HFFc6 (cell line): ENCODE measurements at regions not wholly inside any gene's neighbourhood (a gene's known extent, or its start where the extent isn't known, plus 50 kb on each side); places are given as distances from the start of the nearest gene placed in this dataset.
"Not testable (repeated sequence)": the region's sequence is repeated elsewhere in the genome, so short reads cannot be mapped to it uniquely, and the experiment has no call there.

Experiments used
- DNase-seq: peaks from one replicate; pipeline ENCODE4 v3.0.0-alpha.2; 2018
- H3K27ac Mint-ChIP-seq: 2 replicates; pipeline ENCODE4 v1.8.0; 2020; ENCODE audit warnings: mild to moderate bottlenecking, mixed read lengths
- H3K27me3 Mint-ChIP-seq: 2 replicates; pipeline ENCODE4 v1.8.0; 2021; ENCODE audit warnings: mild to moderate bottlenecking, moderate library complexity, mixed read lengths; ENCODE audit not compliant: insufficient read depth
- H3K36me3 Mint-ChIP-seq: 2 replicates; pipeline ENCODE4 v1.8.0; 2021; ENCODE audit warnings: low read depth, mixed read lengths
- H3K4me1 Mint-ChIP-seq: 2 replicates; pipeline ENCODE4 v1.8.0; 2020; ENCODE audit warnings: low read depth, mixed read lengths
- H3K4me3 Mint-ChIP-seq: 2 replicates; pipeline ENCODE4 v1.8.0; 2020; ENCODE audit warnings: mild to moderate bottlenecking, moderate library complexity, mixed read lengths
- H3K9me3 Mint-ChIP-seq: 2 replicates; pipeline ENCODE4 v1.8.0; 2020; ENCODE audit warnings: mild to moderate bottlenecking, mixed read lengths
- TF ChIP-seq, protein P1 (sequence below): fragments of 200-600 bp; sonication (generic); IDR thresholded peaks from 2 replicates; pipeline ENCODE4 v1.5.0; 2021; ENCODE audit warnings: antibody characterized with exemption, mild to moderate bottlenecking

DNA sequence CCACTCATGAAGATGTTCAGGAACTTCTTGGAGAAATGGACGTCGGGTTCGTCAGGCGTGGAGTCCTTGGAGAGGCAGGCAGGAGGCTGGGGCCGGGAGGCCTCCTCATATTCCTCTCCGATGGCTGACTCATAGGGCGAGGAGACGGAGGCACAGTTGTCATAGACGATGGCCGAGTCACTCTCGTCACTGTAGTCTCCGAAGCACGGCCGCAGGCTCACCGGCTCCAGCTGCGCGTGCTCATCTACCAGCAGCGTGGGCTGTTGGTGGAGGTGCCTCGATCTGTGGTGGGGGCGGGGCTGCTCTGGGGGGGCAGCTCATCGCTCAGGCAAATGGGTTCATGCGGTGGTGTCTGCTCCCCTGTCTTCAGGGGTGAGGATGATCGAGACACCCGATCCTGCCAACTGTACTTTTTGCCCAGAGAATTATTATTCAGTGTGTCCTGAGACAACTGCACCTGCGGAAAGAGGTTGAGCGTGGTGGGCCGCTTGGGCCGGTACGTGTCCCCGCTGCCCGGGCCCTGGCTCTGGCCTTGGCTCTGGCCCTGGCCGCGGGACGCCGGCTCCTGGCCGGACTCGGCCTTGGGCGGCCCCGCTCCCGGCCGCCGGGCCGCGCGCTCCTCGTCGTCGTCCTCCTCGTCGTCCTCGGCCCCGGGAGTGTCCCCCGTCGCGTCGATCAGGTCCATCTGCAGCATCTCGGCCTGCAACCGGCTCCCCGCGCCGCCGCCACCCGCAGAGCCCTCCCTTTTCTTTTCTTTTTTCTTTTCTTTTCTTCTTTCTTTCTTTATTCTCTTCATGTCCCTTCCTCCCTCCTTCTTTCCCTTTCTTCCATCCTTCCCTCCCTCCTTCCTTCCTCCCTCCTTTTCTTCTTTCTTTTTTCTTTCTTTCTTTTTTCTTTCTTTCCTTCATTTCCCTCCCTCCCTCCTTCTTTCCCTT, 111.4 kb upstream of the PLEKHM1 start:
- not testable (repeated sequence) for H3K27ac Mint-ChIP-seq

DNA sequence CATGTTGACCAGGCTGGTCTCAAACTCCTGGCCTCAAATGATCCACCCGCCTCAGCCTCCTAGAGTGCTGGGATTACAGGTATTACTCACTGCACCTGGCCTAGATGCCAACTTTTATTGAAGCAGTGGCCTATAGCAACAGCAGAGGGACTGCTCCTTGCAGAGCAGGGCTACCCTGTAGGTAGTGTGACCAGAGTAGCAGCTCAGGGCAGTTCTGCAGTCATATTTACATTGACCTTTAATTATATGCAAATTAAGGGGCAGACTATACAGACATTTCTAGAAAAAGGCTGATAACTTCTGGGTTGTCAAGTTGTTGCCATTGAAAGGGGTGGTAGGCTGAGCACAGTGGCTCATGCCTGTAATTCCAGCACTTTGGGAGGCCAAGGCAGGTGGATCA, 115.2 kb upstream of the PLEKHM1 start:
- not testable (repeated sequence) for H3K4me3 Mint-ChIP-seq, H3K27ac Mint-ChIP-seq, H3K36me3 Mint-ChIP-seq, H3K4me1 Mint-ChIP-seq, H3K27me3 Mint-ChIP-seq, DNase-seq, H3K9me3 Mint-ChIP-seq

More for the DNA sequence above, 111.4 kb upstream of the PLEKHM1 start:
- H3K4me1 Mint-ChIP-seq, H3K9me3 Mint-ChIP-seq, H3K27me3 Mint-ChIP-seq, H3K4me3 Mint-ChIP-seq, DNase-seq, H3K36me3 Mint-ChIP-seq: not testable (repeated sequence)

DNA sequence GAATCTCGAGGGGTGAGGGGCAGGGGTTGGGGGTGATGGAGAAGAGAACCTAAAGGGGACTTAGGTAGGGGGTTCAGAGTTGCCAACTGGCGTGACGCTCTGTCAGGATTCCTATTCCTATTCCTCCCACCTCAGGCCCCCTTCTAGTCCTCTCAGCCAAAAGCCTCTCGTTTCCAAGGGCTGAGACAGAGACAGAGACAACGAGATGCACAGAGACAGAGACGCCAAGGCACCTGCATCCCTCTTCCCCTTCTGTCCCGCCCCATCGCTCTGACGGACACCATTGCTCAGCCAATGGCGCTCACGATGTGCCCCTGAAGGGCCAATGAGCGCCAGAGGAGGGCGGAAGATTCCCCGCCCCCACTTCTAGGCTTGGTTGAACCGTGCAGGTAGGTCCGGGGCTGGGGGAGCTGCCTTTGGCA, 129.5 kb upstream of the PLEKHM1 start:
- H3K27ac Mint-ChIP-seq, H3K36me3 Mint-ChIP-seq, H3K9me3 Mint-ChIP-seq, H3K27me3 Mint-ChIP-seq, H3K4me1 Mint-ChIP-seq: not testable (repeated sequence)
- DNase-seq = peak; percentile 62
- H3K4me3 Mint-ChIP-seq = peak overlapping the region; percentile 88

DNA sequence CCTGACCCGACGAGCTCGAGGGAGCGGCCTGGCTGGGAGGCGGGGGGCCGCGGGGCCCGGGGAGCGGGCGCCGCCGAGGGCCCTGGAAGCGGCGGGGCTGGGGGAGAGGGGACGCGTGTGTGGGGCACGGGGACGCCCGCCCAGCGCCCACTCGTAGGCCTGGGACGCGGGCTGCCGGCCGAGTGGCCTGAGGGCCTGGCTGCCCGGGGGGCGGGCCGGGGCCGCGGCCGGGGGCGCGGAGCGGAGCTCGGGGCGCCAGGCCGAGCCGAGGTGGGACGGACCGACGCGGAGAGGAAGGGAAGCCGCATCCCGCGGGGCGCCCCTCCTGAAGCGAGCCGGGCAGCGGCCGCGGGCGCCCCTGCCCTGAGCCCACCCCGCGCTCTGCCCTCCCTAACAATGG, 129.9 kb upstream of the PLEKHM1 start:
- H3K4me1 Mint-ChIP-seq, H3K27ac Mint-ChIP-seq, H3K9me3 Mint-ChIP-seq, H3K27me3 Mint-ChIP-seq, DNase-seq, H3K36me3 Mint-ChIP-seq: not testable (repeated sequence)
- H3K4me3 Mint-ChIP-seq = peak overlapping the region; percentile 88

GRCh38 chr17:45621087-45621486, 130.6 kb upstream of the PLEKHM1 start:
- DNase-seq, H3K36me3 Mint-ChIP-seq, H3K4me1 Mint-ChIP-seq, H3K9me3 Mint-ChIP-seq, H3K4me3 Mint-ChIP-seq, H3K27ac Mint-ChIP-seq, H3K27me3 Mint-ChIP-seq: not testable (repeated sequence)

DNA sequence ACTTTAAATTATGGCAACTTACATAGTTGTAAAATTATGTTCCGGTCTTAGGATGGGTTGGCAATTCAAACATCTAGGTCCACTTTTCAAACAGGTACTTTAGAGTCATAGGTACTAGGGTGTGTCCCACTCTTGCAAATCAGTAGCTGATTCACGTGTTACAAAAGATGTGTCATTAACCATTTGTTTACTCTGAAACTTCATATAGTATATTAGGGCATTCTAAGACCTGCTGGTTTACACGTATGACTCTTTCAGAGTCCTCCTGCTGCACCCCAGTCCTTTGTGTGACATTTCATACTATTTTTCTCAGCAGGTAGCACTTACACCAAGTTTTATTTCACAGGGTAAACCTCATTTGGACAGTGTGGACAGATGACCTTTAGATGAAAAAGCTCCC, 131.8 kb upstream of the PLEKHM1 start:
- not testable (repeated sequence) for H3K4me3 Mint-ChIP-seq, H3K9me3 Mint-ChIP-seq, H3K36me3 Mint-ChIP-seq, DNase-seq, H3K4me1 Mint-ChIP-seq, H3K27ac Mint-ChIP-seq, H3K27me3 Mint-ChIP-seq

DNA sequence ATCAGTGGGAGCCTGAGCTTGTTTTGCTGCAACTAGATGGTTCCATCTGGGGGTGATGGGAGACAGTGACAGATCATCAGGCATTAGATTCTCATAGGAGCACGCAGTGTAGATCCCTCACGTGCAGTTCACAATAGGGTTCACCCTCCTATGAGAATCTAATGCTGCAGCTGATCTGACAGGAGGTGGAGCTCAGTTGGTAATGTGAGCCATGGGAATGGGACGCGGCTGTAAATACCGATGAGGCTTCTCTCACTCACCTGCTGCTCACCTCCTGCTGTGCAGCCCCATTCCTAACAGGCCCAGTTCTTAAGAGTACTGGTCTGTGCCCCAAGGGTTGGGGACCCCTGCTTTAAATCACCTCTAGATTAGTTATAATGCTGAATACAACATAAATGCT, 137.5 kb upstream of the PLEKHM1 start:
- no peak overlapping the region for H3K27ac Mint-ChIP-seq
- no peaks in the 10 kb centered on the region for H3K27me3 Mint-ChIP-seq
- no peak for DNase-seq
- H3K4me3 Mint-ChIP-seq = no peak overlapping the region
- H3K4me1 Mint-ChIP-seq = peaks cover 7% of the 10 kb centered on the region
- peaks cover 7% of the 10 kb centered on the region for H3K36me3 Mint-ChIP-seq
- no peaks in the 10 kb centered on the region for H3K9me3 Mint-ChIP-seq
- TF ChIP-seq, protein P1, sequence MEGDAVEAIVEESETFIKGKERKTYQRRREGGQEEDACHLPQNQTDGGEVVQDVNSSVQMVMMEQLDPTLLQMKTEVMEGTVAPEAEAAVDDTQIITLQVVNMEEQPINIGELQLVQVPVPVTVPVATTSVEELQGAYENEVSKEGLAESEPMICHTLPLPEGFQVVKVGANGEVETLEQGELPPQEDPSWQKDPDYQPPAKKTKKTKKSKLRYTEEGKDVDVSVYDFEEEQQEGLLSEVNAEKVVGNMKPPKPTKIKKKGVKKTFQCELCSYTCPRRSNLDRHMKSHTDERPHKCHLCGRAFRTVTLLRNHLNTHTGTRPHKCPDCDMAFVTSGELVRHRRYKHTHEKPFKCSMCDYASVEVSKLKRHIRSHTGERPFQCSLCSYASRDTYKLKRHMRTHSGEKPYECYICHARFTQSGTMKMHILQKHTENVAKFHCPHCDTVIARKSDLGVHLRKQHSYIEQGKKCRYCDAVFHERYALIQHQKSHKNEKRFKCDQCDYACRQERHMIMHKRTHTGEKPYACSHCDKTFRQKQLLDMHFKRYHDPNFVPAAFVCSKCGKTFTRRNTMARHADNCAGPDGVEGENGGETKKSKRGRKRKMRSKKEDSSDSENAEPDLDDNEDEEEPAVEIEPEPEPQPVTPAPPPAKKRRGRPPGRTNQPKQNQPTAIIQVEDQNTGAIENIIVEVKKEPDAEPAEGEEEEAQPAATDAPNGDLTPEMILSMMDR = no peak

- H3K9me3 Mint-ChIP-seq = no peaks in the 10 kb centered on the region
- no peak for DNase-seq
- H3K36me3 Mint-ChIP-seq = peaks cover 7% of the 10 kb centered on the region
- TF ChIP-seq, protein P1 = no peak
- no peaks in the 10 kb centered on the region for H3K27me3 Mint-ChIP-seq
- peaks cover 6% of the 10 kb centered on the region for H3K4me1 Mint-ChIP-seq
- H3K4me3 Mint-ChIP-seq = no peak overlapping the region
- no peak overlapping the region for H3K27ac Mint-ChIP-seq
Measured at GRCh38 chr17:45631941-45632340, 141.4 kb upstream of the PLEKHM1 start.
